A172 (cell line): ENCODE measurements at regions not wholly inside any gene's neighbourhood (a gene's known extent, or its start where the extent isn't known, plus 50 kb on each side); places are given as distances from the start of the nearest gene placed in this dataset.
"Not testable (repeated sequence)": the region's sequence is repeated elsewhere in the genome, so short reads cannot be mapped to it uniquely, and the experiment has no call there.

ENCODE experiments used
- DNase-seq: peaks from one replicate; pipeline ENCODE4 v3.0.0-alpha.2; 2015; ENCODE audit warnings: low spot score

GRCh38 chr5:50898966-50899365, 232.5 kb downstream of the PARP8 start:
- no peak for DNase-seq

GRCh38 chr5:50900952-50901510, 234.6 kb downstream of the PARP8 start:
- DNase-seq: no peak

- DNase-seq: no peak
Observed at GRCh38 chr5:50903651-50904050, 237.2 kb downstream of the PARP8 start.

GRCh38 chr5:50905996-50906570, 239.6 kb downstream of the PARP8 start:
- no peak for DNase-seq

GRCh38 chr5:50920160-50920559, 253.7 kb downstream of the PARP8 start:
- DNase-seq: not testable (repeated sequence)

GRCh38 chr5:50921366-50922133, 255.1 kb downstream of the PARP8 start:
- DNase-seq: no peak

- not testable (repeated sequence) for DNase-seq
Observed at GRCh38 chr5:50922134-50922941, 255.9 kb downstream of the PARP8 start.

- no peak for DNase-seq
Observed at GRCh38 chr5:50922942-50923767, 256.7 kb downstream of the PARP8 start.

GRCh38 chr5:50923768-50924494, 257.5 kb downstream of the PARP8 start:
- DNase-seq: no peak

GRCh38 chr5:50927953-50928352, 261.5 kb downstream of the PARP8 start:
- no peak for DNase-seq

- no peak for DNase-seq
Observed at GRCh38 chr5:50929174-50929573, 262.7 kb downstream of the PARP8 start.

- no peak for DNase-seq
Observed at GRCh38 chr5:50934343-50934742, 267.9 kb downstream of the PARP8 start.

- DNase-seq: no peak
Observed at GRCh38 chr5:50945139-50945538, 278.7 kb downstream of the PARP8 start.

GRCh38 chr5:50947906-50948683, 281.7 kb downstream of the PARP8 start:
- DNase-seq: no peak

GRCh38 chr5:50953290-50953689, 286.9 kb downstream of the PARP8 start:
- no peak for DNase-seq

GRCh38 chr5:50958852-50959457, 292.5 kb downstream of the PARP8 start:
- peak; percentile 22 for DNase-seq

GRCh38 chr5:50962934-50963872, 296.8 kb downstream of the PARP8 start:
- peak; percentile 44 for DNase-seq

GRCh38 chr5:50963971-50964745, 297.7 kb downstream of the PARP8 start:
- no peak for DNase-seq
